GM23248 (cell line): ENCODE measurements at regions not wholly inside any gene's neighbourhood (a gene's known extent, or its start where the extent isn't known, plus 50 kb on each side); places are given as distances from the start of the nearest gene placed in this dataset.

Source experiments
- DNase-seq: peaks from one replicate; pipeline ENCODE4 v3.0.0-alpha.2; 2015
- H2AFZ ChIP-seq: fragments of 200-600 bp; sonication (generic); 2 replicates; pipeline ENCODE4 v1.6.1; 2016; ENCODE audit warnings: antibody characterized with exemption
- H3F3A ChIP-seq: fragments of 200-600 bp; sonication (generic); 2 replicates; pipeline ENCODE4 v1.6.1; 2016; ENCODE audit warnings: mild to moderate bottlenecking, antibody characterized with exemption, mixed run types; ENCODE audit not compliant: insufficient read depth
- H3K27ac ChIP-seq: fragments of 200-600 bp; sonication (generic); 2 replicates; pipeline ENCODE4 v1.5.1; 2016; ENCODE audit warnings: mild to moderate bottlenecking
- H3K27me3 ChIP-seq: fragments of 200-600 bp; sonication (generic); replicated peaks from 2 replicates; pipeline ENCODE4 v1.6.1; 2016; ENCODE audit warnings: mild to moderate bottlenecking; ENCODE audit not compliant: insufficient read depth
- H3K36me3 ChIP-seq: fragments of 200-600 bp; sonication (generic); 2 replicates; pipeline ENCODE4 v1.6.1; 2016; ENCODE audit warnings: low read depth, mild to moderate bottlenecking
- H3K4me1 ChIP-seq: fragments of 200-600 bp; sonication (generic); 2 replicates; pipeline ENCODE4 v1.6.1; 2016; ENCODE audit warnings: mild to moderate bottlenecking; ENCODE audit not compliant: insufficient read depth
- H3K4me2 ChIP-seq: fragments of 200-600 bp; sonication (generic); one replicate; pipeline ENCODE4 v1.6.1; 2016; ENCODE audit warnings: mild to moderate bottlenecking; ENCODE audit not compliant: unreplicated experiment
- H3K4me3 ChIP-seq: fragments of 200-600 bp; sonication (generic); 2 replicates; pipeline ENCODE4 v1.5.1; 2016; ENCODE audit warnings: mild to moderate bottlenecking
- H3K79me2 ChIP-seq: fragments of 200-600 bp; sonication (generic); 2 replicates; pipeline ENCODE4 v1.6.1; 2016; ENCODE audit warnings: mild to moderate bottlenecking; ENCODE audit not compliant: insufficient read depth
- H3K9ac ChIP-seq: fragments of 200-600 bp; sonication (generic); 2 replicates; pipeline ENCODE4 v1.6.1; 2016; ENCODE audit warnings: mild to moderate bottlenecking
- H3K9me2 ChIP-seq: fragments of 200-600 bp; sonication (generic); 2 replicates; pipeline ENCODE4 v1.6.1; 2016; ENCODE audit warnings: mixed run types, mild to moderate bottlenecking, moderate library complexity; ENCODE audit not compliant: insufficient read depth
- H3K9me3 ChIP-seq: fragments of 200-600 bp; sonication (generic); one replicate; pipeline ENCODE4 v1.6.1; 2017; ENCODE audit warnings: low read depth
- H4K20me1 ChIP-seq: fragments of 200-600 bp; sonication (generic); 2 replicates; pipeline ENCODE4 v1.6.0; 2016; ENCODE audit not compliant: insufficient read depth
- EZH2 ChIP-seq: fragments of 200-600 bp; sonication (generic); IDR thresholded peaks from 2 replicates; pipeline ENCODE4 v1.6.1; 2018; ENCODE audit warnings: antibody characterized with exemption, mild to moderate bottlenecking; ENCODE audit not compliant: insufficient read depth, poor library complexity, severe bottlenecking
- EZH2phosphoT487 ChIP-seq: fragments of 200-600 bp; sonication (generic); IDR thresholded peaks from 2 replicates; pipeline ENCODE4 v1.6.1; 2018; ENCODE audit warnings: antibody characterized with exemption, moderate library complexity, mild to moderate bottlenecking, low read depth; ENCODE audit not compliant: insufficient read depth
- WGBS, 2 experiments: methylation state at CpG; one replicate each; pipeline ENCODE4 v1.1.6; 2015 to 2017; ENCODE audit warnings: low lambda C conversion rate in 2 of 2, low coverage in 1 of 2; ENCODE audit errors: missing lambda C conversion rate in 2 of 2; 5-methylcytosine and 5-hydroxymethylcytosine counted together
- in situ Hi-C: fragments of 300-500 bp; cut with MboI; formaldehyde crosslinking; loops from 2 replicates; pipeline ENCODE4 v1.15.0; 2020

- no peak overlapping the region for H2AFZ ChIP-seq
- no peaks in the 10 kb centered on the region for H3K9me2 ChIP-seq
- TF ChIP-seq EZH2 (no peak), EZH2phosphoT487 (no peak)
- H3K36me3 ChIP-seq, result no peaks in the 10 kb centered on the region
- DNase-seq, result no peak
- no peak overlapping the region for H3K4me2 ChIP-seq
- no peak overlapping the region for H3K27ac ChIP-seq
- H3K9me3 ChIP-seq, result no peaks in the 10 kb centered on the region
- H3K27me3 ChIP-seq, result no peaks in the 10 kb centered on the region
- H3F3A ChIP-seq, result no peaks in the 10 kb centered on the region
- 1 to 4% methylated on average over 3 of the region's 3 CpGs for WGBS, 2 experiments
- no peak overlapping the region for H3K9ac ChIP-seq
- no peaks in the 10 kb centered on the region for H3K4me1 ChIP-seq
- H4K20me1 ChIP-seq, result no peaks in the 10 kb centered on the region
- H3K4me3 ChIP-seq, result no peak overlapping the region
- no peaks in the 10 kb centered on the region for H3K79me2 ChIP-seq
- in situ Hi-C loops, result no loop called here
Observed at GRCh38 chr4:180596888-180597483, 1646.2 kb upstream of the TENM3 start.

DNA sequence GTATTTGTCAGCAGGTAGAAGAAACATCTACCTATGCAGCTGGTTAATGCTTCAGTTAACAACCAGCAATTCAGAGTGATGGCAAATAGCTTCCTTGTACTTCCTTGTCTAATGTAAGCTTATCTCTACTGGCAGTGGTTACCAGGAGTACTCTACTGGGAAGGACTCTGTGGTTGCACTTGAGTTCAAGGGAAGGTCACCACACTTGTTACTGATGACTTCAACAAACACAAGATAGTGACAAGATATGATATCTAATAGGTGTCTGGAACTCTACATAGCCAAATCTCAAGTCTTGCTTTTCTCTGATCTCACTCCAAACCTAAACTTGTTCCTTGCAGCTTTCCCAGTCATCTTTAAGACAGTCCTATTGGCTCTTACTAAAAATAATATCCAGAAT is 1644.9 kb upstream of the TENM3 start:
- no peaks in the 10 kb centered on the region for H3K9me2 ChIP-seq
- no peak overlapping the region for H2AFZ ChIP-seq
- no peak for DNase-seq
- no peak overlapping the region for H3K4me2 ChIP-seq
- H3K27ac ChIP-seq, result no peak overlapping the region
- H3K4me1 ChIP-seq, result no peaks in the 10 kb centered on the region
- H3K27me3 ChIP-seq, result no peaks in the 10 kb centered on the region
- H3K36me3 ChIP-seq, result no peaks in the 10 kb centered on the region
- in situ Hi-C loops, result no loop called here
- H3K4me3 ChIP-seq, result no peak overlapping the region
- no peak overlapping the region for H3K9ac ChIP-seq
- no peak for TF ChIP-seq EZH2phosphoT487
- TF ChIP-seq EZH2, result no peak
- no peaks in the 10 kb centered on the region for H3K79me2 ChIP-seq
- no peaks in the 10 kb centered on the region for H3F3A ChIP-seq
- no peaks in the 10 kb centered on the region for H3K9me3 ChIP-seq
- no peaks in the 10 kb centered on the region for H4K20me1 ChIP-seq

GRCh38 chr4:180603791-180604190 is 1639.4 kb upstream of the TENM3 start:
- H2AFZ ChIP-seq, result no peak overlapping the region
- H3K27me3 ChIP-seq, result no peaks in the 10 kb centered on the region
- H3K27ac ChIP-seq, result no peak overlapping the region
- H3K9me2 ChIP-seq, result no peaks in the 10 kb centered on the region
- no peaks in the 10 kb centered on the region for H3F3A ChIP-seq
- no peaks in the 10 kb centered on the region for H3K4me1 ChIP-seq
- no peaks in the 10 kb centered on the region for H3K9me3 ChIP-seq
- H3K9ac ChIP-seq, result no peak overlapping the region
- H4K20me1 ChIP-seq, result no peaks in the 10 kb centered on the region
- in situ Hi-C loops, result no loop called here
- TF ChIP-seq EZH2, result no peak
- no peak for TF ChIP-seq EZH2phosphoT487
- no peaks in the 10 kb centered on the region for H3K36me3 ChIP-seq
- DNase-seq, result no peak
- 30 to 60% methylated on average over 2 of the region's 2 CpGs for WGBS, 2 experiments
- no peak overlapping the region for H3K4me2 ChIP-seq
- no peak overlapping the region for H3K4me3 ChIP-seq
- H3K79me2 ChIP-seq, result no peaks in the 10 kb centered on the region

GRCh38 chr4:180610324-180610723 is 1632.9 kb upstream of the TENM3 start:
- Histone ChIP-seq H3K9me3 (no peaks in the 10 kb centered on the region), H2AFZ (no peak overlapping the region), H4K20me1 (no peaks in the 10 kb centered on the region), H3K4me3 (no peak overlapping the region), H3K27me3 (no peaks in the 10 kb centered on the region), H3K9ac (no peak overlapping the region), H3K4me2 (no peak overlapping the region), H3K27ac (no peak overlapping the region), H3K4me1 (no peaks in the 10 kb centered on the region), H3F3A (no peaks in the 10 kb centered on the region), H3K9me2 (no peaks in the 10 kb centered on the region), H3K36me3 (no peaks in the 10 kb centered on the region), H3K79me2 (no peaks in the 10 kb centered on the region)
- WGBS, 2 experiments, result 6% methylated on average over 2 of the region's 2 CpGs
- in situ Hi-C loops, result no loop called here
- DNase-seq, result no peak
- no peak for TF ChIP-seq EZH2phosphoT487
- TF ChIP-seq EZH2, result no peak

DNA sequence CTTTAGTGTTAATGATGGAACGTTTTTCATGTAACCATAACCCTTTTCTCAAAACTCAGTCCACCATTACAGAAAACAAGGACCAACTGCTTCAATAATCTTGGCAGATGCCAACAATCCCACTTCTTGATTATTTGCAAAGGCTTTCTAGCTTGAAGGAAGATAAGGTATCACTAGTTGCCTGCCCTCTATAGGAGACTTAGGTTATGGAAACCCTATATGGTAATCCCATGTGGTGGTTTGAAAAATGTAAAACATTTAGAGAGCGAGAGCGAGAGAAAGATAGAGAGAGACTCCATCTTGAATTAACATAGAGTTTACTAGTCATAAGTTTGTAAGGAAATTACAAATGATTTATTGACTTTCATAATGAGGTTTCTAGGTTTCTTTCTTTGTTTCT is 1627.5 kb upstream of the TENM3 start:
- 42 to 50% methylated on average over 3 of the region's 3 CpGs for WGBS, 2 experiments
- Histone ChIP-seq H3K9me2 (no peaks in the 10 kb centered on the region), H3K9me3 (no peaks in the 10 kb centered on the region), H3K79me2 (no peaks in the 10 kb centered on the region), H3K27ac (no peak overlapping the region), H3K4me3 (no peak overlapping the region), H3K9ac (no peak overlapping the region), H3K36me3 (no peaks in the 10 kb centered on the region), H3K27me3 (no peaks in the 10 kb centered on the region), H3F3A (no peaks in the 10 kb centered on the region), H4K20me1 (no peaks in the 10 kb centered on the region), H3K4me2 (no peak overlapping the region), H3K4me1 (no peaks in the 10 kb centered on the region), H2AFZ (no peak overlapping the region)
- no peak for DNase-seq
- TF ChIP-seq EZH2 (no peak), EZH2phosphoT487 (no peak)
- in situ Hi-C loops, result no loop called here
